GM12865 (cell line): ENCODE measurements at regions not wholly inside any gene's neighbourhood (a gene's known extent, or its start where the extent isn't known, plus 50 kb on each side); places are given as distances from the start of the nearest gene placed in this dataset.
"Not testable (repeated sequence)": the region's sequence is repeated elsewhere in the genome, so short reads cannot be mapped to it uniquely, and the experiment has no call there.

Source experiments
- DNase-seq: peaks from one replicate; pipeline ENCODE4 v3.0.0; 2010; ENCODE audit warnings: low read depth
- H3K4me3 ChIP-seq: 2 replicates; pipeline ENCODE4 v1.5.1; 2011; ENCODE audit warnings: mild to moderate bottlenecking, low read depth, low read length, control low read depth
- CTCF ChIP-seq: IDR thresholded peaks from 2 replicates; pipeline ENCODE4 v1.5.1; 2011; ENCODE audit warnings: low read length, control low read depth, low read depth, inconsistent platforms; ENCODE audit not compliant: insufficient read depth; ENCODE audit errors: missing control alignments

- no peak for TF ChIP-seq CTCF
- H3K4me3 ChIP-seq: no peak overlapping the region
- DNase-seq: no peak
Measured at GRCh38 chr7:27442455-27442854, 199.9 kb downstream of the EVX1 start.

- not testable (repeated sequence) for H3K4me3 ChIP-seq, DNase-seq
Measured at GRCh38 chr7:27449046-27449445, 206.4 kb downstream of the EVX1 start.

GRCh38 chr7:27453702-27454405 is 208.8 kb downstream of the HIBADH start:
- DNase-seq: no peak
- no peak for TF ChIP-seq CTCF
- no peak overlapping the region for H3K4me3 ChIP-seq

DNA sequence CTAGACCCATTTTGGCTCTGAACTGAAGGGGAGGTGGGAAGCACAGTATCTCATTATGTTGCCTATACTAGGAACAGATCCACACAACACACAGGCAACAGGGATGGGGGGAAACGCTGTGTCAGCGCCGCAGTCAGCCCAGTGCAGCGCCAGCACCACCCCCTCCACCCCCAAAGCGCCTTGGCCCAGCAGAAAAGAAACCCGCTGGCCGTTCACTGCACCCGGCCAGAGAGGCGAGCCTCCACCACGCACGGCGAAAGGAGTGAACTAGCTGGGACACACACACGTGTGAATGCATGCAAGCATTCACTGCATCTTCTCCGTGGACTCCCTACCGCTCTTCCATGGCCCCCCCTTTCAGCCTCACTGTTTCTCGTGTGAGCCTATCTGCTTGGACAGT is 205.6 kb downstream of the HIBADH start:
- H3K4me3 ChIP-seq, DNase-seq: not testable (repeated sequence)

DNA sequence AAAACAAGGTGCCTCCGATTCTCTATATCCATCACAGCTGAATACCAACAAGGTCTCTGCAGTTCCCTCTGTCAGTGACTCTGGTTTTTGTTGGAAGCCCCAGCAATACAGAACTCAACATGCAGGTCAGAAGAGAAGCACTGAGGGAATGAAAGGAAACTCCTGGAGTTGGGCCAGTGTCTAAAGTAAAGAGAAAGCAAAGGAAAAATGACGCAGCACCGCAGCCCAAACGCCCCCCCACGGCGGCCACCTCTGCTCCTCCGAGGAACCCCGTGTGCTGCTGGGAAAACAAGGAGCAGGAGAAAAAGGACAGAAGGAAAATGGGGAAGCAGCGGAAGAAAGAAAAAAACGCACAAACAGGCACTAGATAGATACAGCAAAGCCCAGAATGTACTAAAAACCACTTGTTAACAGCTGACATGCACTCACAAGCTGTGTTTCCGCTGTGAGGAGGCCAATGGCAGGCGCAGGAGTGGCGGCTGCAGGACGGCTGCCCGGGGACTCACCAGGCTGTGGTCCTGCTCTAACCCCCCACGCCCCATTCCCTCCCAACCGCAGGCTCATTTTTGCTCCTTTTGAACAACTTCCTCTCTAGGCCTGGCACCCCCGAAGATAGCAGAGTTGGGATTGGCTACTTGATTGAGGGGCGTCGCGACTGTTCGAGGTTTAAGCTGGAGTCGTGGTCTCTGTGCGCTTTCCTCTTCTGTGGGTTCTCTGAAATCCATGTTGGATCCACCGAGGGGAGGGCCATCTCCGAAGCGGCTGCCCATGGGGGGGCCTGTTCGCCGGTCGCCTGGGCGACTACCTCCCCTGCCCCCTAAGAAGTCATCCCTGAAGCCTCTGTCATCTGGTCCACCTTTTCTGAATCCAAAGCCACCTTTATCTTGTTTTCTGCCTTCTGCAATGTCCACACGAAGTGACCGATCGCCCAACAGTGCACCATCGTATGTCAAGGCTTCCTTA is 204.8 kb downstream of the HIBADH start:
- not testable (repeated sequence) for DNase-seq, H3K4me3 ChIP-seq

DNA sequence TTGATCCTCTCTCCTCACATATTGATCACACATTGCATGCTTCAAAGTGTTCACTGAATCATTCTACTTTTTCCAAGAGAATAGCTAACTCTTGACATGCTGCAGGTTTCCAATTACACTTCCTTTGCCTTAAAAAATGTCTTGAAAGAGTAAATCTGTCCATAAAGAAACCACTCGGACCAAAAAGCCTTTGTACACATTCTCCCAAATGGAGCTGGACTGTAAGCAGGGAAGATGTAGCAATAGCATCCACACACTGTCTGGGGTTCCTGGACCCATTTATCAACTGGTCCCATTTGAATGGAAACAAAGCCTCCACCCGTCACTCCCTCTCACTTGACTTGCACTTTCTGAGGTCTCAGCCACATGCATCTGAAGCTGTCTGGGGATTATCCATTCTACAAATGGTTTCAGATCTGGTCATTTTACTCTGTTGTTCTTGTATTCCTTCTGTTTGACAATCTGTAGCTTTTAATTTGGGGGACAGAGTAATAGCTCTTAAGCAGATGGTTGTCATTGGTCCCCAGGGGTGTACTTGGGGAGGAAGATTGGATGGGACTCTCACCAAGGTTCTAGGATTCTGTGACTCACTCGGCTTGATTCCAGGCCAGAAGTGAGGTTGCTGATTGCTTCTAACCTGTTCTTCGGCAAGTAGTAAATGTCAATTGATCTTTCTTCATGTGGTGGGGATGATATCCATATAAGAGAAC is 203.5 kb downstream of the HIBADH start:
- H3K4me3 ChIP-seq: no peak overlapping the region
- no peak for TF ChIP-seq CTCF
- DNase-seq: no peak

DNA sequence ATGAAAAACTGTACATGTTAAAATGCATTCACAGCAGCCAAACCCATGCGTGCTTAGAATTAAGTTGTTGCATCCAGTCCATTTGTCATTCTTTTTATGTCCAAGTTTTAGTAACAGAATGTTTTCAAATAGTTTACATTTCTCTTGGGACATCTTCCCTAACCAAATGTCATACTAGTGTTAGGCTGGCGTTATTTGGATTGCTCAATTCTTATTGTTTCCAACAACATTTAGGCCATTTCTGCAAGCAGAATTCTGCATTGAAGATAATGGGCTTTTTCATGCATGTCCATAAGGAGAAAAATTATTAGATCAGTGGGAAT is 203.0 kb downstream of the HIBADH start:
- TF ChIP-seq CTCF: no peak
- H3K4me3 ChIP-seq: no peak overlapping the region
- no peak for DNase-seq

DNA sequence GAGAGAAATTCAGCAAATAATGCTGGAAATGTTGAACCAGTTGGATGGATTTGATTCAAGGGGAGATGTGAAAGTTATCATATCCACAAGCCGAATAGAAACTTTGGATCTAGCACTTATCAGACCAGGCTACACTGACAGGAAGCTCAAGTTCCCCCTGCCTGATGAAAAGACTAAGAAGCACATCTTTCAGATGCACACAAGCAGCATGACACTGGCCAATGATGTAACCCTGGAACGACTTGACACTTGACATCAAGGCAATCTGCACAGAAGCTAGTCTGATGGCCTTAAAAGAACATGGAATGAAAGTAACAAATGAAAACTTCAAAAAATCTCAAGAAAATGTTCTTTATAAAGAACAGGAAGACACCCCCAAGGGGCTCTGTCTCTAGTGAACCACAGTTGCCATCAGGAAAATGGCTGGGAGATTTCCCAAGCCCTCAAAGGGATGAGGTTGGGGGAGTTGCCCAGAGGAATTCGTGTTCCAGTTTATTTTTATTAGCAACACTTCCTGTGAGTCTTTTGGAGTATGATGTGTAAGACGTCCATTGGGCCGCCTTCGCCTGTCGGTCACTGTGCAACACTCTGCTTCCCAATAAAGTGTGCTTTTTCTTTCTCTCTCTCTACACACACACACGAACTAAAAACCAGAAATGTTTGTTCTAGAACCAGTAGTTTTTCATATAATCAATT is 200.0 kb downstream of the HIBADH start:
- no peak overlapping the region for H3K4me3 ChIP-seq
- DNase-seq: no peak
- TF ChIP-seq CTCF: no peak
